A204.1 (cell line): ENCODE measurements at regions not wholly inside any gene's neighbourhood (a gene's known extent, or its start where the extent isn't known, plus 50 kb on each side); places are given as distances from the start of the nearest gene placed in this dataset.
"Not testable (repeated sequence)": the region's sequence is repeated elsewhere in the genome, so short reads cannot be mapped to it uniquely, and the experiment has no call there.

Experiments used
- FAIRE-seq: peaks from 2 replicates; lab custom pipeline; 2012; peaks lifted over from hg19 to GRCh38; lab: Jason Lieb, UNC

DNA sequence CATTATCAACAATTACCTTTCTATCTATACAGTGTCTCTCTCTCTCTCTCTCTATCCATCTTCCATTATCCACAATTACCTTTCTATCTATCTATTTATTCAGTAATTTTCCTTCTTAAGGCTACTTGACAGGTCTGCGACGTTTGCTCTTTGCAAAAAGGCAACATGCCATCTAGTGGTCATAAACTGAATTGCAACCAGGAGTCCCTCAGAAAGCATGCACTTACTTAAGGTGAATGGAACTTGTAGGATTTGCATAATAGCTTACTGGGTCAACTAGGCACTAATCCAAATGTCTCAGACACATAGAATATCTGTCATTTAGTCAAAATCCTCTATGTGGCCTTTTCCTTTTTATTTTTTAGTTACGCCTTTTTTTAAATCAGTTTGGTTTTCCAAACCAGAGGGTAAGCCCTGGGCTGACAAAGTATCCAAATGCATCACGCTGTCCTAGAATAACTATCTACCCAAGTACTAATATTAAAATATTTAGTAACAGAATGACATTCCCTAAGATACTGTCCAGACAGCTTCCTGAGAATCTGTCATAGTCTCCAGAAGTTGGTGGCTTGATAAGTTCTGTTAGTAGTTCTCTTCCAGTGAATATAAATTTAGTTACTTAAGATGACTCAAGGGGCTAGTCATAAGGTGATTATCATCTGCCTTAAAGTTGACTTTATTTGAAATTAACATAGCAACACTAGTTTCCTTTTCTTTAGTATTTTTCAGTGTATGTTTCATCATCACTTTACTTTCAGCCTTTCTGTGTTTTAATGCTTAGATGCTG, 208.3 kb downstream of the PPP1R3A start:
- peak; percentile 97 for FAIRE-seq

GRCh38 chr7:113705439-113705838, 213.4 kb downstream of the PPP1R3A start:
- FAIRE-seq: no peak

DNA sequence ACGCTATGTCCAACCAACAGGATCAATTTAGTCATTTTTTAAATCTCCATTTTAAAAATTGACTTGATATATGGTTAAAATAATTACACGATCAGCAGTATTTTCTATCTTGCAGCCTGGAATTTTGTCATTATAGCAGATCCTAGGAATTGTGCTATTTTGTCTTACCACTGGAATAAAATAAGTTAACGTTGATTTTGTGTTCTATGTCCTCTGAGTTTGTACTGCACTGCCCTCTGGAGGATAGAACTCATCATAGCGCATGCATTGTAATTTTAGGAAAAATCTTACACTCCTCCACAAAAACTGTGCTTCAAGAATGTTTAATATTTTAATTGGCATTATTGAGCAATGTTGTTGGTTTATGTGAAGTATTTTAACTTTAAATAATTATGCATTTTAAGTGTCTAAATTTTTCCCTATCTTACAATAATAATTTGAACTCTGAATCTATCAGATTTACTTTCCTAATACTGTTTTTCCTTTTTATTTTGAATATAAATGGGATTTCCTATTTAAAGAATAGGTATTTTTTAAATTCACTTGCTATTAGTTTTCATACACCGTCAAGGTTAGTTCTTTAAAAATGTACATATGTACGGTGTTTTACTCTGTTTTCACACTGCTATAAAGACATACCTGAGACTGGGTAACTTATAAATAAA, 220.1 kb downstream of the PPP1R3A start:
- FAIRE-seq: peak; percentile 98

DNA sequence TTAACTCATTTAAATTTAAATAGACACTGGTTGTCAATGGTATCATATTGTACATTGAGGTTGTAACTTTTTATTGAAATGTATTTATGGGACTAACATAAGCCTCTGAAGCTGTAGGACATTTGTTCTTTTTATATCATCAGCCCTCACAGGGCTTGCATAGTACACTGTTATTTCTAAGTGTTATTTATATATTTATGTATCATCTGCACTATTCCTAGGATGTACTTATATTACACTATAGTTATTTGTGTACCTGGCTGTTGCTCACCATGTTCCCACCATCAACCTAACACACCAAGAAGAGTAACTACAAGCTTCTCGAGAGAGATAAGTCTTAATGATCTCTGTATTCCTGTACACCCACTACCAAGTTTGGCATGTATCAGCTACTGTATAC, 224.7 kb downstream of the PPP1R3A start:
- no peak for FAIRE-seq

- no peak for FAIRE-seq
These were observed 234.6 kb downstream of the PPP1R3A start for GRCh38 chr7:113684165-113684564.

DNA sequence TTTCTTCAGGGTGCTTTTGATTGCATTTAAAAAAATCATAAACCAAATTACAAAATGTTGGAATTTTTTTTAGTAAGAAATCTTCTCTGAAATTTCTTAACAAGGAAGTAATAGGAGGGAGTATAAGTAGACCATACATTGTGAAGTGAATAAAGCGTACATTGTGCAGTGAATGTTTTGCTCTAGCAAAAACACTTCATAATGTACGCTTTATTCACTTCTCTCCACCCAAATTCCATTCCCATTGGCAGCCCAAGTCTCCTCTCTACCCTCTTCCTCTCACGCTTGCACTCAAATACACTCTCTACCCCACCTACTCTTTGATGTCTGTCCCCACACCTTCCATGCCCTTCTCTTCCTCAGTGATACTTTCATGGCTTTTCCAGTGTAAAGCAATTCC, 241.0 kb downstream of the PPP1R3A start:
- FAIRE-seq: no peak

GRCh38 chr7:113664867-113665266, 253.9 kb downstream of the PPP1R3A start:
- FAIRE-seq: no peak

DNA sequence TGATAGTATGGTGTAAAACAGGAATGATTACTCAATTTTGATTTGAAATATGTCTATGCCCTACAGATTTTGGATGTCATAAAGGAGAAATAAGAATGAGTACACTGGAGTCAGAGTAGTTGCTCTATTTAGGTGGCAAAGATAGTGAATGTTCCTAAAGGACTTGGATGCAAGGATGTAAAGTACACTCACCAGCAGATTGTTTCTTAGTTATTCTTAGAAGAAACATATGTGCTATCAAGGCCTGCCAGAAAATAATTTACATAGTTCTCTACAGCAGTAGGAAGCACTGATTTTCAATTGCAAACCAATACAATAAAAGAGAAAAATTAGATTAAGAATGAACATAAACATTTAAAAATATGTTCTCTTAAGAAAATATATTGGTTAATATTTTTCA, 259.4 kb downstream of the PPP1R3A start:
- FAIRE-seq: no peak

GRCh38 chr7:113657603-113658002, 261.2 kb downstream of the PPP1R3A start:
- no peak for FAIRE-seq

- no peak for FAIRE-seq
These were observed 266.3 kb downstream of the PPP1R3A start for GRCh38 chr7:113652501-113652900.

DNA sequence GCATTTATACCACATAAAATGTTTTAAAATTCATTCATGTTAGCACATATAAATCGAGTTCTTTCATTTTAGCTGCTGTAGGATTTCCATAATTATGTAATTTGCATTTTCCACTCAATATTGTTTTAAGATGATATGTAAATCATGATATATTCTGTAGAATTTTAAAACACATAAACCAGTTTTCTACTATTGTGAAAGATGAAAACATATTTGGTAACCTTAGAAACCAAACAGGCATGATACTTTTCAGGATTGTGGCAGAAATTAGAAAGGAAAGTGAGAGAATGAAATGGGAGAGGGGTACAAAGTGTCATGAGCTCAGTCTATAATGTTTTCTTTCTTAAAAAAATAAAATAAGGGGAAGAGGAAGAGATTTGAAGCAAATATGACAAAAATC, 269.3 kb downstream of the PPP1R3A start:
- peak; percentile 19 for FAIRE-seq

DNA sequence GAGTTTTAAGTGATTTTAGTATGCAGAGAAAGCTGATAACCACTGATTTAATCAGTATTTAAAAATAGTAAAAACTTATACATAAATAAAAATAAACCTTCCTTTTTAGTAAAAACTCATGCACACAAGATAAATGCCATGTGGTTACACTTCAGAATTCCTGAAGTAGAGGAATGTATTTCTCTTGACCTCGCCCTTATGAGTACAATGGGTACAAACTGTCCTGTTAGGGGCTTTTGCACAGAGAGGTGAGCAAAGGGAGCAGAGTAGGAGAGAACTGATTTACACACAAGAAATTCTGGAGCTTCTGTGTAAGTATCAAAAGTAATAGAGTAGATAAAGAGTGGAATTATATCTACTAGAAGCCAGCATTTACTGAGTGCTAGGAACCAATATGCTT, 279.6 kb downstream of the PPP1R3A start:
- no peak for FAIRE-seq

- no peak for FAIRE-seq
These were observed 281.9 kb downstream of the PPP1R3A start for GRCh38 chr7:113636727-113637421.

DNA sequence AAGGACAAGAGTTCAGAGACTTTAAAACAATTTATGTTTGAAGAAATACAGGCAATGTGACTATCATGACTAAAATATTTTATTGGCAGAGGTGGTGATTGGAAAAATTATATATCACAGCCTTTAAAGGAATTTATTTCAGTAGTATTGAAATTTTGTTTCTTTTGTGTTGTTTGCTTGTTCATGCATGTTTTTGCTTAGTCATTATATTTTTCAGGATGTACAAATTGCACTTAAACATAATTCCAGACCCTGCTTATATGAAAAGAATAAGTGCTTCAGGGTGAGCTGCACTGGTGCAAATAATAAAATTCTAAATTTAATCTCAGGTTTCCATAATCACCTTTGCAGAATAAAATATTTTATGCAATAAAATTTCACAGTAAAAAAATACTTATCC, 283.3 kb downstream of the PPP1R3A start:
- FAIRE-seq: no peak

- FAIRE-seq: no peak
These were observed 285.7 kb downstream of the PPP1R3A start for GRCh38 chr7:113633073-113633472.

- no peak for FAIRE-seq
These were observed 289.6 kb downstream of the PPP1R3A start for GRCh38 chr7:113628948-113629847.

DNA sequence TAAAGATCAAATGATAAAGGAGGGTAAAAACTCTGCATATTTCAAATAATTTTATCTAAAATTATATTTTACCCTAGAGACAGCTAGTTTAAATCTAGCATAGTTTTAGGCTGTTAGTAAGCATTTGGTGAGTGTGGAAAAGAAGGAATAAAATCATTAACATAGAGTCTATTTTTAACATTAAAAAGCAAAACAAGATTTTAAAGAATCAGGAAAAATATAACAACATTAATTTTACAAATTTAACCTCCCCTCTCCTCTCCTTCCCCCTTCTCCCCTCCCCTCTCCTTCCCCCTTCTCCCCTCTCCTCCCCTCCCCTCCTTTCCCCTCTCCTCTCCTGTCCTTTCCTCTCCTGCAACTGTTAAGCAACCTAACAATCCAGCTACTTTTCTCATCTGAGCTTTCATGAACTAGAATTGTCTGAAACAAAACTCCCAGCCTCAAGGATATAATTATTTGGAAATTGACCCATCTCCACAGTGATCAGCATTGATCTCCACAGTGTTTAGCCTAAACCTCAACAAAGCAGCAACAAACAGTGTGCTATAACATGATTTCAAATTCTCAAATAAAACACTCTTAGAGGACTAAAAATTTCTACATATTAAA, 293.2 kb downstream of the PPP1R3A start:
- FAIRE-seq: peak; percentile 14

DNA sequence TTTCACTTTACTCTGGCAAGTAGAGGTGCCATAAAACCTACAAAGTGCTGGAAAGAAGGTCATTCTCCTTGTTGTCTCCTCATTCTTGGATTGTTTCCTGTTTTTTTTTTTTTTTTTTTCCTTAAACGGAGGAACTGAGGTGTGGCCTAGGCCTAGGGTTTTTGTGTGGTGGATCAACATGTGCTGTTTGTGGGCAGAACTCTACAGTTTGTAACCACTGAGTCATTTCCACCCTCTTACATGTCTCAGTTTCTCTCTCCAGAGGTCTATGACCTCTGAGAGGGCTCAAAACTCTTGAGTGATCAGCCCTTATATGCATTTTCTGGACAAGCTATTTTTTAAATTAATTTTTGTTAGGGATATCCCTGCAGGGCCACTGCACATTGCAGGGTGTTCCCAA, 296.0 kb downstream of the PPP1R3A start:
- no peak for FAIRE-seq

- no peak for FAIRE-seq
These were observed 308.2 kb downstream of the PPP1R3A start for GRCh38 chr7:113610572-113610971.

- no peak for FAIRE-seq
These were observed 310.0 kb downstream of the PPP1R3A start for GRCh38 chr7:113608782-113609181.

GRCh38 chr7:113606325-113606724, 312.5 kb downstream of the PPP1R3A start:
- FAIRE-seq: no peak

GRCh38 chr7:113600428-113600827, 318.4 kb downstream of the PPP1R3A start:
- FAIRE-seq: not testable (repeated sequence)
